GM20000 (cell line): ENCODE measurements at regions not wholly inside any gene's neighbourhood (a gene's known extent, or its start where the extent isn't known, plus 50 kb on each side); places are given as distances from the start of the nearest gene placed in this dataset.

Experiments
- DNase-seq: peaks from one replicate; pipeline ENCODE4 v3.0.0; 2012; ENCODE audit warnings: low spot score
- CTCF ChIP-seq: IDR thresholded peaks from 2 replicates; pipeline ENCODE4 v1.5.1; 2012; ENCODE audit warnings: mild to moderate bottlenecking, control low read depth; ENCODE audit errors: extremely low read depth, missing control alignments

DNA sequence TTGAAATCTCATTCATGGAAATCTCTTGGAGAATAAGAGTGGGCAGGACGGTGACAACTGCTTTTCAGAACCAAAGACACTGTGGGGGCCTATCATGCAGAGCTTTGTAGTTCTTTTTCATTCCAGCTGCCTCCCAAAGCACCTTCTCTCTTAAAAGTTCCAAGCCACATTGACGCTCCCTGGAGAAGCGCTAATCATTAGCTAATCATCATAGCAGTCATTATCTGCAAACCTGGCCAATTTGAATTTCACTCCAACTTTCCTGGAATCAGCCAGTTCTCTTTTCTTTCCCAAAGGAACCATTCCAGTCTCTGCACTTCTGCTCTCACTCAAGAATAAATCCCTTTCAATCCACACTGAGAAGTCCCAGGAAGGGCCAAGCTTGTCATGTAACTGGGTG is 1144.1 kb upstream of the IGFBP7 start:
- no peak for TF ChIP-seq CTCF
- DNase-seq = no peak

GRCh38 chr4:58252656-58253055 is 1142.5 kb upstream of the IGFBP7 start:
- no peak for DNase-seq
- no peak for TF ChIP-seq CTCF

- no peak for DNase-seq
- no peak for TF ChIP-seq CTCF
Observed at GRCh38 chr4:58247792-58248191, 1137.6 kb upstream of the IGFBP7 start.

GRCh38 chr4:58225460-58225859 is 1115.3 kb upstream of the IGFBP7 start:
- TF ChIP-seq CTCF = no peak
- no peak for DNase-seq

GRCh38 chr4:58219179-58219578 is 1109.0 kb upstream of the IGFBP7 start:
- TF ChIP-seq CTCF = no peak
- no peak for DNase-seq

- no peak for TF ChIP-seq CTCF
- DNase-seq = no peak
Observed at GRCh38 chr4:58216461-58216860, 1106.3 kb upstream of the IGFBP7 start.

- DNase-seq = no peak
- no peak for TF ChIP-seq CTCF
Observed at GRCh38 chr4:58214376-58214775, 1104.2 kb upstream of the IGFBP7 start.

DNA sequence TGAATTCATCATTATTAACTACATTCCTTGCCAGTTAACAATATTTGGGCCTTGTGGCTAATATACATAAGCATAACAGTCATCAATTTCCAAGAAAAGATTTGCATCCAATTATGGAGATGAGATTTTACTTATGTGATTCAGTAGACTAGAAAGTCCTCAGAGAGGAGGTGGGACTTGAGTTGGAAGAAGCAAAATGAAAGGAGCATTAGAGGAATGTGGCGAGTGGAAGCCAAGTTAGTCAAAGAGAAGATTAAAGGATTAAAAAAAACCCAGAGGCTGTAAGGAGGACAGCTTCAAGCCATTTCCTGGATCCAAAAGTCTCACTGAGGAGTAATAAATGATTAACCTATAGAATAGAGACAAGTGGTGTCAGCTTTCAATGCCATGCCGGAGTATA is 1099.4 kb upstream of the IGFBP7 start:
- no peak for DNase-seq
- no peak for TF ChIP-seq CTCF
